Uterus (tissue), 2 donors: ENCODE measurements at regions not wholly inside any gene's neighbourhood (a gene's known extent, or its start where the extent isn't known, plus 50 kb on each side); places are given as distances from the start of the nearest gene placed in this dataset.
"Not testable (repeated sequence)": the region's sequence is repeated elsewhere in the genome, so short reads cannot be mapped to it uniquely, and the experiment has no call there.

Source experiments
- CTCF ChIP-seq, 4 experiments: fragments of 200-600 bp in 2 of 4; fragments of 450-650 bp in 2 of 4; sonication (generic) in 2 of 4; IDR thresholded peaks; one replicate each; pipeline ENCODE4 v1.5.1; 2016 to 2019; ENCODE audit warnings: antibody characterized with exemption in 4 of 4, mild to moderate bottlenecking in 2 of 4, moderate library complexity in 1 of 4
- POLR2A ChIP-seq, 2 donors: fragments of 450-650 bp; IDR thresholded peaks; one replicate each; pipeline ENCODE4 v1.6.1; 2016; ENCODE audit warnings: antibody characterized with exemption in 2 of 2, mild to moderate bottlenecking in 1 of 2, moderate library complexity in 1 of 2

DNA sequence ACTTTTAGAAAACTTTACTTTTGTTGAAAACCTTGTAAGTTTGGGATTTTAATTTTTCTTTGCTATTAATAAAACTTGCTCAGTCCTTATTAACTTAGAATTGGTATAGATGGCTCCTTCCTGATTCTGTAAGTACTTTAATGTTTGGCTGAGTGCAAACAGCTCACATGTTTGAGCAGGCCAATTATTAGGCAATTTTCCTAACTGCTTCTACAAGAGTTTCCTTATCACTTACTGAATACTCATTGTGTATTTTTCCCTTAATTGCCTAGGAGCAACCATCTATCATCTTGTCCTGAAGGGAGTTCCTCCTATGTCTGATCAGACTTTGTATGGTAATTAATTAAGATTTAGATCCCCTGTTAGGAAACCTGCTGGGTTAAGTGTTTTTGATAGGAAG, 521.4 kb downstream of the SLC6A15 start:
- not testable (repeated sequence) for TF ChIP-seq CTCF, POLR2A (IDR thresholded peaks at IDR 0.05)
